ENCODE measurements at regions not wholly inside any gene's neighbourhood (a gene's known extent, or its start where the extent isn't known, plus 50 kb on each side); places are given as distances from the start of the nearest gene placed in this dataset.

GRCh38 chr21:27423038-27423437, 456.1 kb upstream of the ADAMTS5 start:
- peak; percentile 88 for DNase-seq (ENCODE audit: low read depth, low spot score)
- ChIA-PET CTCF (no interaction called here), POLR2A (interaction anchor here (0.5 to 1.4 kb wide), 3 partner anchors 18 to 147 kb away, joined by 3 to 7 read pairs (median 3); no protein-coding TSS in a partner anchor)
- no peaks in the 10 kb centered on the region; the same call in 1 of the 2 replicates for H3K9me3 ChIP-seq (ENCODE audit: control insufficient read depth, insufficient read depth, low read length)
- TF ChIP-seq CTCF (IDR thresholded peaks at IDR 0.05; ENCODE audit: low read depth, low read length) = no peak
- no peaks in the 10 kb centered on the region for H3K27me3 ChIP-seq (ENCODE audit: control insufficient read depth, insufficient read depth, low read length)
- H3K27ac ChIP-seq (ENCODE audit: low read depth, low read length) = peak overlapping the region; percentile 71
- H3K4me3 ChIP-seq (ENCODE audit: low read depth, low read length) = no peak overlapping the region

DNA sequence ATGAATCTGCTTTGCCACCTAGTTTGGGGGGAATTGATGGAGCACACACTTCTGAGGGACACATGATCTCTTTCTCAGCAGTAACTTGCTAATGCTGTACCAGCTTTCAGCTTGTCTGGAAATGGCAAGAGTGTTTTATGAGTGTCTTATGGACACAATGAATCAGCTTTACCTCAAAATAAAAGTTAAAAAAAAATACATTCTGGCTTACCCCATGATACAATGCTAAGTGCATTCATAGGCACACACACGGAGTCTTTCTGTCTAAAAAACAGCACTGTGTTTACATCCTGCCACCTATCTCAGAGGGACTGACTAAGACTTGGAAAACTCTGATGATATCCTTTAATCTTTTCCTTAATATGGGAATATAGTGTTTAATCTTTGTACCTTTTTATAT, 455.5 kb upstream of the ADAMTS5 start:
- ChIA-PET POLR2A (interaction anchor here (0.5 to 1.4 kb wide), 2 partner anchors 17 to 148 kb away, joined by 3 to 7 read pairs; no protein-coding TSS in a partner anchor), CTCF (no interaction called here)
- Histone ChIP-seq H3K27me3 (ENCODE audit: control insufficient read depth, insufficient read depth, low read length) (no peaks in the 10 kb centered on the region), H3K4me3 (ENCODE audit: low read depth, low read length) (no peak overlapping the region), H3K27ac (ENCODE audit: low read depth, low read length) (peak overlapping the region; percentile 66), H3K9me3 (ENCODE audit: control insufficient read depth, insufficient read depth, low read length) (no peaks in the 10 kb centered on the region; the same call in 1 of the 2 replicates)
- no peak for DNase-seq (ENCODE audit: low read depth, low spot score)
- no peak for TF ChIP-seq CTCF (IDR thresholded peaks at IDR 0.05; ENCODE audit: low read depth, low read length)

GRCh38 chr21:27421654-27422053, 454.8 kb upstream of the ADAMTS5 start:
- ChIA-PET POLR2A (no interaction called here), CTCF (no interaction called here)
- DNase-seq (ENCODE audit: low read depth, low spot score) = no peak
- H3K27ac ChIP-seq (ENCODE audit: low read depth, low read length) = no peak overlapping the region
- TF ChIP-seq CTCF (IDR thresholded peaks at IDR 0.05; ENCODE audit: low read depth, low read length) = no peak
- H3K4me3 ChIP-seq (ENCODE audit: low read depth, low read length) = no peak overlapping the region
- H3K9me3 ChIP-seq (ENCODE audit: control insufficient read depth, insufficient read depth, low read length) = no peaks in the 10 kb centered on the region; the same call in 1 of the 2 replicates
- H3K27me3 ChIP-seq (ENCODE audit: control insufficient read depth, insufficient read depth, low read length) = no peaks in the 10 kb centered on the region

DNA sequence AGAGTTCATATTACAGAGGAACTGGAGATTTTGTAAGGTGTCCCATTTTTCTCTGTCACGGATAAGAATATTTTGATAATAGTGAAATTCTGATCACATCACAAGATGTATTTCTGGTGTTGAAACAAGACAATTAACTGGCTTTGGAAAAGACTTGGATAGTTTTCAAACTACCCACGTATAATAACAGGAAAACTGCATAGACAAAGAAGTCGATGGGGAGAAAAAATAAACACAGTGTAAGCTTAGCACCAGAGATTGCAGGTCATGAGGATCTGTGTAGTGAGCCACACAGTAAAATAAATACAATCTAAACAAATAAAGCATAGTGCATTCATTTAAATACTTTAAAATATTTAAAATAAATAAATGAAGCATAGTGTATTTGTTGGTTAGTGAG, 452.3 kb upstream of the ADAMTS5 start:
- Histone ChIP-seq H3K27ac (ENCODE audit: low read depth, low read length) (no peak overlapping the region), H3K27me3 (ENCODE audit: control insufficient read depth, insufficient read depth, low read length) (no peaks in the 10 kb centered on the region), H3K9me3 (ENCODE audit: control insufficient read depth, insufficient read depth, low read length) (no peaks in the 10 kb centered on the region; the same call in 1 of the 2 replicates), H3K4me3 (ENCODE audit: low read depth, low read length) (no peak overlapping the region)
- ChIA-PET POLR2A (no interaction called here), CTCF (interaction anchor here (1.2 kb wide), 1 partner anchor 569 kb away, joined by 5 read pairs; no protein-coding TSS in a partner anchor)
- TF ChIP-seq CTCF (IDR thresholded peaks at IDR 0.05; ENCODE audit: low read depth, low read length) = no peak
- no peak for DNase-seq (ENCODE audit: low read depth, low spot score)

DNA sequence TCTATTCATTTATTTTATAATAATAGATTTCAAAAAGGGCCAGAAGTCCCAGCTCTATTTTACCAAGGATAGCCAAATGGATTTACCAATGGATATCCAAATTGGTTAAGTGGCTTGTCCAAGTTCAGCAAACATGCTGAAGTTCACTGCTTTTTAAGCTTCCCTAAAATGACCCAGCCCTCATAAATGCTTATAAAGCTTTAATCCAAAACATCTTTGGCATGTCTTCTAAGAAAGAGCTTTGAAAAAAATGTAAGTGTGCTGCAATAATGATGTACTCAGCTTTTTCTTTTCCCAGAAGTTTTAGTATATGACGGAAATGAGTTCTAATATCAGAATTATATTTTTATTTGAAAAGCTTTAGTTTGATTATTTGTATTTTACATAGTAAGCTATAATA, 451.5 kb upstream of the ADAMTS5 start:
- no peaks in the 10 kb centered on the region; the same call in 1 of the 2 replicates for H3K9me3 ChIP-seq (ENCODE audit: control insufficient read depth, insufficient read depth, low read length)
- H3K4me3 ChIP-seq (ENCODE audit: low read depth, low read length) = no peak overlapping the region
- H3K27me3 ChIP-seq (ENCODE audit: control insufficient read depth, insufficient read depth, low read length) = no peaks in the 10 kb centered on the region
- no peak overlapping the region for H3K27ac ChIP-seq (ENCODE audit: low read depth, low read length)
- ChIA-PET POLR2A (no interaction called here), CTCF (interaction anchor here (1.2 kb wide), 1 partner anchor 568 kb away, joined by 5 read pairs; no protein-coding TSS in a partner anchor)
- TF ChIP-seq CTCF (IDR thresholded peaks at IDR 0.05; ENCODE audit: low read depth, low read length) = no peak
- no peak for DNase-seq (ENCODE audit: low read depth, low spot score)
